ENCODE measurements at regions not wholly inside any gene's neighbourhood (a gene's known extent, or its start where the extent isn't known, plus 50 kb on each side); places are given as distances from the start of the nearest gene placed in this dataset.

- TF ChIP-seq ARID2 (IDR thresholded peaks at IDR 0.05) (no peak), NCOR1 (IDR thresholded peaks at IDR 0.05) (peak; percentile 56), DLX4 (CRISPR knock-in tag; IDR thresholded peaks at IDR 0.05) (no peak), ZFX (CRISPR knock-in tag; IDR thresholded peaks at IDR 0.05) (peak; percentile 15), PKNOX1 (IDR thresholded peaks at IDR 0.05) (0 out of 2 replicates have a peak, but pooled peaks have one; percentile 15), GTF2A2 (tag; IDR thresholded peaks at IDR 0.05) (no peak), EP300 (IDR thresholded peaks at IDR 0.05; ENCODE audit: low read length) (peak; percentile 83), MNT (conservative IDR thresholded peaks at IDR 0.05) (0 out of 4 replicates have a peak, but pooled peaks of 1 of the 2 experiments have one; percentile 24), LEF1 (IDR thresholded peaks at IDR 0.05) (peak; percentile 83), BHLHE40 (IDR thresholded peaks at IDR 0.05; ENCODE audit: low read length) (0 out of 2 replicates have a peak, but pooled peaks have one; percentile 23), DPF2 (IDR thresholded peaks at IDR 0.05) (peak; percentile 51), TCF3 (CRISPR knock-in tag; IDR thresholded peaks at IDR 0.05) (peak; percentile 44; the same call in 1 of the 2 replicates), ZNF592 (IDR thresholded peaks at IDR 0.05) (peak; percentile 49), ZNF347 (CRISPR knock-in tag; IDR thresholded peaks at IDR 0.05; ENCODE audit: low read depth) (no peak), FOSL1 (tag; conservative IDR thresholded peaks at IDR 0.05) (peak; percentile 36; the same call in 1 of the 2 replicates), CBFA2T3 (IDR thresholded peaks at IDR 0.05) (peak; percentile 73), SOX6 (IDR thresholded peaks at IDR 0.05) (peak; percentile 73)
These were observed 280.7 kb downstream of the BCOR start (continued) for GRCh38 chrX:39816871-39817731.
